HUES48 (cell line): ENCODE measurements at regions not wholly inside any gene's neighbourhood (a gene's known extent, or its start where the extent isn't known, plus 50 kb on each side); places are given as distances from the start of the nearest gene placed in this dataset.

ENCODE experiments used
- H3K27ac ChIP-seq: one replicate; pipeline ENCODE4 v1.7.0; 2013; ENCODE audit warnings: low read depth, low read length, inconsistent platforms
- H3K27me3 ChIP-seq: 2 replicates; pipeline ENCODE4 v1.6.1; 2013; ENCODE audit warnings: mild to moderate bottlenecking, low read length; ENCODE audit not compliant: control insufficient read depth, insufficient read depth
- H3K36me3 ChIP-seq: 2 replicates; pipeline ENCODE4 v1.6.1; 2013; ENCODE audit warnings: low read length; ENCODE audit not compliant: control insufficient read depth, insufficient read depth
- H3K4me1 ChIP-seq: 2 replicates; pipeline ENCODE4 v1.6.1; 2013; ENCODE audit warnings: mild to moderate bottlenecking, low read length; ENCODE audit not compliant: control insufficient read depth, insufficient read depth
- H3K4me3 ChIP-seq: 2 replicates; pipeline ENCODE4 v1.5.1; 2013; ENCODE audit warnings: mild to moderate bottlenecking, low read depth, low read length
- H3K9ac ChIP-seq: 2 replicates; pipeline ENCODE4 v1.6.1; 2013; ENCODE audit warnings: mild to moderate bottlenecking, low read depth, low read length, moderate library complexity
- H3K9me3 ChIP-seq: 2 replicates; pipeline ENCODE4 v1.6.1; 2013; ENCODE audit warnings: low read length; ENCODE audit not compliant: control insufficient read depth, insufficient read depth

GRCh38 chr9:120292606-120293005, 287.4 kb downstream of the CDK5RAP2 start:
- H3K4me1 ChIP-seq = 0 out of 2 replicates have a peak, but pooled peaks cover 2% of the 10 kb centered on the region
- H3K9me3 ChIP-seq = no peaks in the 10 kb centered on the region
- no peaks in the 10 kb centered on the region for H3K36me3 ChIP-seq
- H3K4me3 ChIP-seq = no peak overlapping the region
- H3K9ac ChIP-seq = no peak overlapping the region
- H3K27ac ChIP-seq = no peak overlapping the region
- H3K27me3 ChIP-seq = no peaks in the 10 kb centered on the region

- Histone ChIP-seq H3K27ac (no peak overlapping the region), H3K9me3 (no peaks in the 10 kb centered on the region), H3K4me3 (no peak overlapping the region), H3K9ac (no peak overlapping the region), H3K4me1 (0 out of 2 replicates have a peak, but pooled peaks cover 2% of the 10 kb centered on the region), H3K27me3 (no peaks in the 10 kb centered on the region), H3K36me3 (no peaks in the 10 kb centered on the region)
Measured at GRCh38 chr9:120291050-120291449, 288.9 kb downstream of the CDK5RAP2 start.

GRCh38 chr9:120289990-120290975, 289.7 kb downstream of the CDK5RAP2 start:
- Histone ChIP-seq H3K4me1 (0 out of 2 replicates have a peak, but pooled peaks cover 2% of the 10 kb centered on the region), H3K27ac (no peak overlapping the region), H3K9me3 (no peaks in the 10 kb centered on the region), H3K9ac (no peak overlapping the region), H3K4me3 (no peak overlapping the region), H3K36me3 (no peaks in the 10 kb centered on the region), H3K27me3 (no peaks in the 10 kb centered on the region)

GRCh38 chr9:120289098-120289497, 290.9 kb downstream of the CDK5RAP2 start:
- H3K27me3 ChIP-seq = no peaks in the 10 kb centered on the region
- H3K27ac ChIP-seq = no peak overlapping the region
- 0 out of 2 replicates have a peak, but pooled peaks cover 2% of the 10 kb centered on the region for H3K4me1 ChIP-seq
- no peak overlapping the region for H3K9ac ChIP-seq
- no peaks in the 10 kb centered on the region for H3K9me3 ChIP-seq
- H3K4me3 ChIP-seq = no peak overlapping the region
- no peaks in the 10 kb centered on the region for H3K36me3 ChIP-seq

GRCh38 chr9:120286530-120286929, 293.4 kb downstream of the CDK5RAP2 start:
- no peaks in the 10 kb centered on the region for H3K36me3 ChIP-seq
- no peak overlapping the region for H3K9ac ChIP-seq
- no peak overlapping the region for H3K4me3 ChIP-seq
- H3K27me3 ChIP-seq = no peaks in the 10 kb centered on the region
- H3K9me3 ChIP-seq = no peaks in the 10 kb centered on the region
- no peak overlapping the region for H3K27ac ChIP-seq
- H3K4me1 ChIP-seq = 0 out of 2 replicates have a peak, but pooled peaks cover 2% of the 10 kb centered on the region

GRCh38 chr9:120284821-120285220, 295.1 kb downstream of the CDK5RAP2 start:
- H3K27ac ChIP-seq = no peak overlapping the region
- H3K9ac ChIP-seq = no peak overlapping the region
- H3K27me3 ChIP-seq = no peaks in the 10 kb centered on the region
- H3K36me3 ChIP-seq = no peaks in the 10 kb centered on the region
- 0 out of 2 replicates have a peak, but pooled peaks cover 2% of the 10 kb centered on the region for H3K4me1 ChIP-seq
- H3K9me3 ChIP-seq = no peaks in the 10 kb centered on the region
- H3K4me3 ChIP-seq = no peak overlapping the region

GRCh38 chr9:120281665-120282064, 298.3 kb downstream of the CDK5RAP2 start:
- Histone ChIP-seq H3K4me1 (no peaks in the 10 kb centered on the region), H3K9me3 (0 out of 2 replicates have a peak, but pooled peaks cover 4% of the 10 kb centered on the region), H3K27ac (no peak overlapping the region), H3K36me3 (no peaks in the 10 kb centered on the region), H3K4me3 (no peak overlapping the region), H3K27me3 (no peaks in the 10 kb centered on the region), H3K9ac (no peak overlapping the region)

GRCh38 chr9:120267929-120268328, 312.0 kb downstream of the CDK5RAP2 start:
- Histone ChIP-seq H3K4me1 (0 out of 2 replicates have a peak, but pooled peaks cover 2% of the 10 kb centered on the region), H3K27ac (no peak overlapping the region), H3K27me3 (no peaks in the 10 kb centered on the region), H3K36me3 (no peaks in the 10 kb centered on the region), H3K9ac (no peak overlapping the region), H3K9me3 (no peaks in the 10 kb centered on the region), H3K4me3 (no peak overlapping the region)

- Histone ChIP-seq H3K9ac (no peak overlapping the region), H3K36me3 (no peaks in the 10 kb centered on the region), H3K4me1 (0 out of 2 replicates have a peak, but pooled peaks cover 2% of the 10 kb centered on the region), H3K4me3 (no peak overlapping the region), H3K27ac (no peak overlapping the region), H3K27me3 (no peaks in the 10 kb centered on the region), H3K9me3 (no peaks in the 10 kb centered on the region)
Measured at GRCh38 chr9:120265791-120266190, 314.2 kb downstream of the CDK5RAP2 start.

- Histone ChIP-seq H3K4me1 (0 out of 2 replicates have a peak, but pooled peaks cover 2% of the 10 kb centered on the region), H3K27ac (no peak overlapping the region), H3K27me3 (no peaks in the 10 kb centered on the region), H3K9me3 (no peaks in the 10 kb centered on the region), H3K4me3 (no peak overlapping the region), H3K9ac (no peak overlapping the region), H3K36me3 (no peaks in the 10 kb centered on the region)
Measured at GRCh38 chr9:120264528-120264927, 315.4 kb downstream of the CDK5RAP2 start.

GRCh38 chr9:120263836-120264235, 316.1 kb downstream of the CDK5RAP2 start:
- Histone ChIP-seq H3K9me3 (no peaks in the 10 kb centered on the region), H3K27me3 (no peaks in the 10 kb centered on the region), H3K4me3 (no peak overlapping the region), H3K9ac (no peak overlapping the region), H3K4me1 (0 out of 2 replicates have a peak, but pooled peaks cover 2% of the 10 kb centered on the region), H3K36me3 (no peaks in the 10 kb centered on the region), H3K27ac (no peak overlapping the region)
